Inflammatory macrophage treated with lipopolysaccharide for 4 hours (primary cell): ENCODE measurements at regions not wholly inside any gene's neighbourhood (a gene's known extent, or its start where the extent isn't known, plus 50 kb on each side); places are given as distances from the start of the nearest gene placed in this dataset.
"Not testable (repeated sequence)": the region's sequence is repeated elsewhere in the genome, so short reads cannot be mapped to it uniquely, and the experiment has no call there.

Experiments used
- DNase-seq: peaks from one replicate; pipeline ENCODE4 v3.0.0-alpha.2; 2020

DNA sequence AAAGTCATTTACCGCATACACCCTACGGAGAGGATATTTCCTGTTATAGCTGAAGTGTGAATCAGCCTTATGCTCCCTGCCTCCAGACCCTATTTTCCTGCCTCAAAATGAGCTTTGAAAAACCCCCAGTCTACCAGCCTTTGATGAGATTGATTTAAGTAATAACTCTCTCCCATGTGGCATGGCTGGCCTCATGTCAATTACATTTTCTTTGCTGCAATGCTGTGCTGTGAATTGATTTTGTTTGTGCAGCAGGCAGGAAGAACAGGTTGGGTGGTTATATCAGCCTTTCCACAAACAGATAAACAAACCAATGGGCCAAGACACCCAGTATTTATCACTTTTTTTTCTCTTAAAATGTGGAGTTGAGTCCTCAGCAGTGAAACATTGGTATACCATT is 1105.5 kb upstream of the TMEM132C start:
- no peak for DNase-seq

DNA sequence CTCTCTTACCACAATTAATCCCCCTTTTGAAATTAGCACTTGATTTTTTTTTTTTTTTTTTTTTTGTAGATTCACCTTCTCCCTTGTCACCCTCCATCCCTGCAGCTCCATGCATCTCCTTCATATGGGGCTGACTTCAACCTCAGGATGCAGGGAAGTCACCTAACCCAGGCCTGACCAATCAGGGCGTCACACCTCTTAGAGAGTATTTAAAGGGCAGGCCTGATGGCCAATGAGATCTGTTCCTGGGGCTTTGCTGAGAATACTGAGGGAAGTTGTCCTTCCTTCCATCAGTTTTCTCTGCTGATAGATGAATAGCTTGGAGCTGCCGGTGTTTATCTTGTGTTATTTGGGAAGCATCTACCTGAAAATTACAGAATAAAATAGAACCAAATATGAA is 1104.7 kb upstream of the TMEM132C start:
- DNase-seq: no peak

GRCh38 chr12:127162902-127163301 is 1104.1 kb upstream of the TMEM132C start:
- peak; percentile 50 for DNase-seq

DNA sequence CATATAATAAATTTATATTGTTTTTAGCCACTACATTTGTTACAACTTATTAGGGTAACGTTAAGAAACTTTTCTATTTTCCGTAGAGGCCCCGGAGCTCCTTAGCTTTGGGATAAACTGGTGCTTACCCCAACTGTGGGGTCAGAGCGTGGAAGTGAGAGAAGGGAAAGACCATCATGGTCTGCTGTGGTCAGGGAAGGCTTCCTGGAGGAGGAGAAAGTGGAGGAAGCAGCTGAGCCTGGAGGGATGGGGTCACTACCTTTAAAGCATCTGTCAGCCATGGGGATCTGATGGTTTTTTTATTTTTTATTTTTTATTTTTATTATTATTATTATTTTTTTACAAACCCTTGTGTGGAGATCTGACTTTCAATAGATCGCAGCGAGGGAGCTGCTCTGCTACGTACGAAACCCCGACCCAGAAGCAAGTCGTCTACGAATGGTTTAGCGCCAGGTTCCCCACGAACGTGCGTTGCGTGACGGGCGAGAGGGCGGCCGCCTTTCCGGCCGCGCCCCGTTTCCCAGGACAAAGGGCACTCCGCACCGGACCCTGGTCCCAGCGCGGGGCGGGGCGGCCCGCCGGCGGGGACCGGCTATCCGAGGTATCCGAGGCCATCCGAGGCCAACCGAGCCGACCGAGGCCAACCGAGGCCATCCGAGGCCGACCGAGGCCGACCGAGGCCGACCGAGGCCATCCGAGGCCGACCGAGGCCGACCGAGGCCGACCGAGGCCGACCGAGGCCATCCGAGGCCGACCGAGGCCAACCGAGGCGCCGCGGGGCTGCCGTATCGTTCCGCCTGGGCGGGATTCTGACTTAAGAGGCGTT is 1101.2 kb upstream of the TMEM132C start:
- peak; percentile 80 for DNase-seq

DNA sequence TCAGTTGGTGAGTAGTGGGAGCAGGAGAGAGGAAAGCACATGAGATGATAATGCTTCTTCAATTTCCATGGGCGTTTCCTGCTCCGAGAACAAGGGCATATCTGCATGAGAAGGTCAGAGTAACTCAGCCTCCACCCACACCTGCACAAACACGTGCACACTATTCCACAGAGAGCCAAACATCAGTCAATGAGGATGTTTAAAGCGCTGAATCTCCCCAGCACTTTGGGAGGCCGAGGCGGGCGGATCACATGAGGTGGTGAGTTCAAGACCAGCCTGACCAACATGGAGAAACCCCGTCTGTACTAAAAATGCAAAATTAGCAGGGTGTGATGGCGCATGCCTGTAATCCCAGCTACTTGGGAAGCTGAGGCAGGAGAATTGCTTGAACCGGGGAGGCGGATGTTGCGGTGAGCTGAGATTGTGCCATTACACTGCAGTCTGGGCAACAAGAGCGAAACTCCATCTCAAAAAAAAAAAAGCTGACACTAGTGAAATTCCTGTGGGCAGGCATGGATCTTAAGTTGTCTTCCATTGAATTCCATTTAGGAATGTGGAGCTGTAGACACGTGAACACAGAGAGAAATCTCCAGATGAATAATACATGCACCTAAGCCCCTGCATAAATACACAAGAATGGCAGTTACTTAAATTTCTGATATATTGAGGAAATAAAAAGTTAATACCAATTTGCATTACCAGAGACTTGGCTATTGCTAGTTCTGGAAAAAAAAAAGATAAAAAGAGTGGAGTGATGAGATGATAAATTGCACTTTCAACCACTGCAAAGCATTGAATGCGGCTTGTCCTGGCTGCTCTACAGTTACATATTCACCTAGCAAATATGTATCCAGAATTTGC is 1097.4 kb upstream of the TMEM132C start:
- no peak for DNase-seq

DNA sequence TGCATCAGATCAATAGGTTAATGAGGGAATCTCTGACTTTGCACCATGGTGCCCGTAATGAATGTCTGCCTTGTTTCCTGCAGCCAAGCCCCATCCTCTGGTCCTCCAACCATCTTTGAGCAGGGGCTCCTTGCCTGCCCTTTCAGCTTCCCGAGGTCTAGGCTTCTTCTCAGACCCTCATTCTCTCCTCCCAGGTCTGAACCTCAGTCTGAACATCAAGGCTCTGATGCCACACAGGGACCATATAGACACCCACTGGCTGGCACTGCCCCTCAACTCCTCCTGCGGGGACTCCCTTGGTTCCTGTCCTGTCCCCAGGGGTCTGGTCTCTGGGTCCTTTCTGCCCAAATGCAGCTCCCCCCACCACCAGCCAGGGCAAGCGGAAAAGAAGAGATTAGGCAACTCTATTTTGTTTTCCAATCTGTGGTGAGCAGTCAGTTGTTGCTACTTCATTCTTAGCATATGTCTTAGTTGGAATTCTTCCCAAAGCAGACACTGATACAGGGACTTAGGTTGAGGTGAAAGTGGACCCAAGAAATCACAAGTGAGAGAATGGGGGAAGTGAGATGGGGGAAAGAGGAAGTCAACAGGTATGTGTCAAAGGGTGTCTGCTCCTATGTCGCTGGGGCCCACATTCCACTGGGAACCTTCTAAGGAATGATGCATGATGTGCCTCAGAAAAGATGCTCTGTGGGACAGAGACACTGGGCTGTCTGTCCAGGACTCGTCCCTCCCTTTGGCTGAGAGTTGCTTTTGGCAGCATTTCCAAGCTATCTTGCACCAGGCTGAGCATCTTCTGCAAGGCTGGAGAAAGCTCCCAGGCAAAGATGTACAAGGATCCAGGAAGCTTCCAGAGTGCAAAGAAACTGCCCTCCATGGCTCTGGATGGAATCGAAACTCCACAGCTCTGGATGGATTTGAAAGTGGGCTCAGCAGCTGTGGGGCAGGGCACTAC is 1096.5 kb upstream of the TMEM132C start:
- DNase-seq: no peak

GRCh38 chr12:127172861-127173260 is 1094.1 kb upstream of the TMEM132C start:
- no peak for DNase-seq

DNA sequence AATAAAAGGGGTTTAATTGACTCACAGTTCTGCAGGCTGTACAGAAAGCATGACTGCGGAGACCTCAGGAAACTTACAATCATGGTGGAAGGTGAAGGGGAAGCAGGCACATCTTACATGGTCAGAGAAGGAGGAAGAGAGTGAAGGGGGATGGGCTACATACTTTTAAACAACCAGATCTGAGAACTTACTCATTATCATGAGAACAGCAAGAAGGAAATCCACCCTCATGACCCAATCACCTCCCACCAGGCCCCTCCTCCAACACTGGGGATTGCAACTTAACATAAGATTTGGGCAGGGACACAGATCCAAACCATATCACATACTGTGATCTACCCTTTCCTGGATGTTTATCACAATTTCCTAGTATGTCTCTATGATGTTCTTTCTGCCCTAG is 1093.0 kb upstream of the TMEM132C start:
- DNase-seq: not testable (repeated sequence)

- DNase-seq: no peak
These were observed 1092.1 kb upstream of the TMEM132C start for GRCh38 chr12:127174881-127175280.

DNA sequence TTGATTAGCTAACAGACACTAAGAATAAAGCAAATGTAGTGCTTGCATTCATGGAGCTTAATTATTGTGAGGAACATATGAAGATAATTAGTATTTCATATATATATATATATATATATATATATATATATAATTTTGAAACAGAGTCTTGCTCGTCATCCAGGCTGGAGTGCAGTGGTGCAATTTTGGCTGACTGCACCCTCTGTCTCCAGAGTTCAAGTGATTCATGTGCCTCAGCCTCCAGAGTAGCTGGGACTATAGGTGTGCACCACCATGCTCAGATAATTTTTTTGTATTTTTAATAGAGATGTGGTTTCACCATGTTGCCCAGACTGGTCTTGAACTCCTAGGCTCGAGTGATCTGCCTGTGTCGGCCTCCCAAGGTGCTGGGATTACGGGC is 1091.6 kb upstream of the TMEM132C start:
- no peak for DNase-seq

DNA sequence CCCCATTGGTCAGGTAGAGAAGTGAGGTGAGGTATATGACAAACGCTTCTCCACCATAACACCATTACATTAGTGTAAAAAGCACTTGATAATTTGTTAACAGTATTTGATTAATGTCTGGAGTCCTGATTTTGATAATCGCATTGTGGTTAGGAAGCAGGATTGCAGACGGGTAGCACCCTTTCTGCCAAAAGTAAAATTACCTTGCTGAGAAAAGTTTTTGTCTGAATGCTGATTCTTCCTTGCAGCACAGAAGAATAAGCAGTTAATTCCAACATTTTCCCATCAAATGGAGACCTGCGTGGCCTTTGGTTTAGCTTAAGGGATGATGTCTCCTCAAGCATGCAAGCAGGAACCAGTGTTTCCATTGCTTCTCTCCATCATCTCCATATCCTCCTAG is 1090.2 kb upstream of the TMEM132C start:
- DNase-seq: no peak

DNA sequence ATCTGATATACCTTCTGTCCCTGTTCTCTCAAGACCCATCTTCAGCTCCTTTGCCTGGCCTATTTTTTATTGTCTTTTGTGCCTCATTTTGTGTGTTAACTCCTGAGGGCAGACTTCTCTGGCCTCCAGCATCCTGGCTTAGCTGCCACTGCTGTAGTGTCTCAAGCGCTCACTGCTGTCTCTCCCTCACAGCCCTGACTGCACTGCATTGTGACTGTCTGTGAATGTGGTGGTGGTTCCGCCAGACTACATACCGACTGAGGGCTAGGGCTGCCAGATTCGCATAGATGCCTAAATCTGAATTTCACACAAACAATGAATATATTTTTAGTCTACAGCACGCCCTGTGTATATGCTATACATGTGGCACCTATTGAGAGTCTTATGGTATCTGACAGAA is 1088.9 kb upstream of the TMEM132C start:
- DNase-seq: no peak

- no peak for DNase-seq
These were observed 1088.5 kb upstream of the TMEM132C start for GRCh38 chr12:127178463-127178862.

DNA sequence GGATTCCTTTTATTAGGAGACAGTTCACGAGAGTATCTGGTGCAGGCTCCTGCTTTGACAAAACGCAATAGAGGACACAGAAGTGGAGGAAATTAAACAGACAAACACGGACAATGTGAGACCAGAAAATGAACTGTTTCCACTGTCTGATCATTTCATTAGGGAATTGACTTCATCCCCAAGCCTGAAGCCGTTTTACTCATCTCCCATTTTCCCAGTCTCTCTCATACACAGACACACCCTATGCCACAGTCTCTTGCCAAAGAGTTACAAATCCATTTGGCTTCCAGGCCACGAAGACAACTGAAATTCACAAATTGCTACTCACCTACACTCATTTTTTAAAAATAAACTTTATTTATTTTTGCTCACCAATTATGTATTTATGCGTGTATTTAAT is 1087.8 kb upstream of the TMEM132C start:
- DNase-seq: no peak

DNA sequence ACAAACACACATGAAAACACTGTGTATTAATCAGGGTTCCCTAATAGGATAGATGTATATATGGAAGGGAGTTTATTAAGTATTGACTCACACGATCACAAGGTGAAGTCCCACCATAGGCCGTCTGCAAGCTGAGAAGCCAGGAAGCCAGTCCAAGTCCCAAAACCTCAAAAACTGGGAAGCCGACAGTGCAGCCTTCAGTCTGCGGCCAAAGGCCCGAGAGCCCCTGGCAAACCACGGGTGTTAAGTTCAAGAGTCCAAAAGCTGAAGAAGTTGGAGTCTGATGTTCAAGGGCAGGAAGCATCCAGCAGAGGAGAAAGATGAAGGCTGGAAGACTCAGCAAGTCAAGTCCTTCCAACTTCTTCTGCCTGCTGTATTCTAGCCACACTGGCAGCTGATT is 1085.0 kb upstream of the TMEM132C start:
- no peak for DNase-seq

GRCh38 chr12:127189992-127190391 is 1077.0 kb upstream of the TMEM132C start:
- no peak for DNase-seq

- no peak for DNase-seq
These were observed 1075.8 kb upstream of the TMEM132C start for GRCh38 chr12:127191129-127191528.

DNA sequence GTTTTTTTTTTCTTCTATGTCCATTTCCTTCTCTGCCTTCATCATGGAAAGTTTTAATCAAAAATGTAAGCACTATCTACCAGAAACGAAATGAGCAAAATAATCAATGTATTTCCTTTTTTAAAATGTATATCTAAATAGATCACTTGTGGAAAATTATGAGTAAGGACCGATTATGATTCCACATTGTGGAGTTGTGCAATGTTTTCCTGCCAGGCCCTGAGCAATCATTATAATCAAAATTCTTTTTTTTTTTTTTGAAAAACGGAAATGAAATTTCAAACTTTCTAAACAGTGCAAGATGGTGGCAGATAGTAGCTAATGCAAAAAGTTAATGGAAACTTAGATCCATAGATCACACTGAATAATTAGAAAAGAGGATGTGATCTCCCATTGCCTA is 1074.6 kb upstream of the TMEM132C start:
- no peak for DNase-seq

DNA sequence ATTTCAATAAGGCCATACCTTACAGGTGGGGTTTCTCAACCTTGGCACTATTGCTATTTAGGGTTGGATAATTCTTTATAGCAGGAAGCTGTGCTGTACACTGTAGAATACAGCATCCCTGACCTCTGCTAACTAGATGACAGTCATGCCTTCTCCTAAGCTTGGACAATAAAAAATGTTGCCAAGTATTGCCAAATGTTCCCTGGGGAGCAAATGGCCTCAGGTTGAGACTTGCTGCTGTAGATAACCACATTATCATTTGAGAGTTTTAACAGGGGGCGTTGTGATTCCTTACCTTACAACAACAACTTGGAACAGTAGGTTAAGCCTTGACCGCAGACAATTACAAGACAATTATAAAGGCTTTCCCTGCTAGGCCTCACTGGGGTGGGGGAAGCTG is 1073.6 kb upstream of the TMEM132C start:
- DNase-seq: no peak

- no peak for DNase-seq
These were observed 1072.8 kb upstream of the TMEM132C start for GRCh38 chr12:127194176-127194575.

DNA sequence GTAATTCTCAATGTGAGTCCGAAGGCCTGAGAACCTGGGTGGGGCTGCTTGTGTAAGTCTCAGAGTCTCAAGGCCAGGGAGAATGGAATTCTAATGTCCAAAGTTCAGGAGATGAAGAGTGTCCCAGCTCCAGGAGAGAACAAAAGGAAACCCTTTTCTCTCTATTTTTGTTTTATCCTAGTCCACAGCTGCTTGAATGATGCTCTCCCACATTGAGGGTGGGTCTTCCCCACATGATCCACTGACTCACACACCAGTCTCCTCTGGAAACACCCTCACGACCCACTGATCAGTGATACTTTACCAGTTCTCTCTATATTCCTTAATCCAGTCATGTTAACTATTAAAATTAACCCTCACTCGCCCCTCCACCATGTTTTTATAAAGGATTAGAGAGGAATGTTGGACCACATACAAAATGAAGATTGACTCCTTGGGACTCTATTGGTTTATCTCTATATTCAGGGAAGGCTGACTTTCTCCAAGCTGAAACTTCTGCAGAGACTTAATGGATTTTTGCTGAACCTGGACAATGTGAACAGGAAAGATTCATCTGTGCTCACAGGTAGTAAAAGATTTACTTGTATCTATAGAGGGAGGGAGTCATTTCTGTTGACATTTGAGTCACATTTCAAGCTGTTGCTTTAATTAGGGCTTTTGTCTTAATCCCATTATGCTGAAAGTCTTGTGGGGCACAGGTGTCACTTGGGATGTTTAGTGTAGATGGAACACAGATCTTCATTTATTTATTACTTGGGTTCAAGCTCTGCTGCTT is 1061.0 kb upstream of the TMEM132C start:
- no peak for DNase-seq

GRCh38 chr12:127209318-127209717 is 1057.7 kb upstream of the TMEM132C start:
- DNase-seq: no peak
